Neuronal stem cell (in vitro differentiated cells): ENCODE measurements at regions not wholly inside any gene's neighbourhood (a gene's known extent, or its start where the extent isn't known, plus 50 kb on each side); places are given as distances from the start of the nearest gene placed in this dataset.

Experiments
- DNase-seq: peaks from one replicate; pipeline ENCODE4 v3.0.0-alpha.2; 2013; ENCODE audit warnings: low spot score
- H2AFZ ChIP-seq: one replicate; pipeline ENCODE4 v1.6.1; 2013; ENCODE audit warnings: mild to moderate bottlenecking, low read length, inconsistent platforms
- H2AK5ac ChIP-seq: 2 replicates; pipeline ENCODE4 v1.6.1; 2013; ENCODE audit warnings: low read depth, mild to moderate bottlenecking, inconsistent platforms, low read length, moderate library complexity, mixed read lengths
- H2BK120ac ChIP-seq: 2 replicates; pipeline ENCODE4 v1.6.1; 2013; ENCODE audit warnings: low read depth, mild to moderate bottlenecking, inconsistent platforms, low read length, moderate library complexity, mixed read lengths
- H2BK12ac ChIP-seq: one replicate; pipeline ENCODE4 v1.6.1; 2013; ENCODE audit warnings: low read length, inconsistent platforms
- H2BK15ac ChIP-seq: 2 replicates; pipeline ENCODE4 v1.6.1; 2013; ENCODE audit warnings: mild to moderate bottlenecking, low read length, inconsistent platforms, mixed read lengths
- H2BK5ac ChIP-seq: one replicate; pipeline ENCODE4 v1.6.1; 2013; ENCODE audit warnings: inconsistent platforms, mild to moderate bottlenecking, low read length, moderate library complexity
- H3K14ac ChIP-seq: one replicate; pipeline ENCODE4 v1.6.1; 2013; ENCODE audit warnings: low read length, inconsistent platforms
- H3K18ac ChIP-seq: 2 replicates; pipeline ENCODE4 v1.6.1; 2013; ENCODE audit warnings: low read length, inconsistent platforms
- H3K23ac ChIP-seq: 2 replicates; pipeline ENCODE4 v1.6.1; 2013; ENCODE audit warnings: low read depth, mild to moderate bottlenecking, mixed read lengths, low read length, inconsistent platforms; ENCODE audit not compliant: poor library complexity
- H3K27ac ChIP-seq: replicated peaks from 3 replicates; pipeline ENCODE4 v1.5.1; 2013; ENCODE audit warnings: low read length, inconsistent platforms
- H3K27me3 ChIP-seq, 3 experiments: 2 replicates each; pipeline ENCODE4 v1.6.1; 2013; ENCODE audit warnings: low read length in 3 of 3, mild to moderate bottlenecking in 2 of 3, inconsistent platforms in 1 of 3, low read depth in 1 of 3, mixed read lengths in 1 of 3, moderate library complexity in 1 of 3; ENCODE audit not compliant: control insufficient read depth in 3 of 3, insufficient read depth in 3 of 3
- H3K36me3 ChIP-seq, 2 donors: replicated peaks in 1 of 2; 2 replicates each; pipeline ENCODE4 v1.6.1; 2013; ENCODE audit warnings: low read length in 2 of 2; ENCODE audit not compliant: control insufficient read depth in 2 of 2, insufficient read depth in 2 of 2
- H3K4ac ChIP-seq: 2 replicates; pipeline ENCODE4 v1.6.1; 2013; ENCODE audit warnings: inconsistent platforms, mild to moderate bottlenecking, low read length, moderate library complexity
- H3K4me1 ChIP-seq, 2 donors: 1 replicate in 1 of 2; 2 replicates in 1 of 2; pipeline ENCODE4 v1.6.1; 2013; ENCODE audit warnings: low read length in 2 of 2, low read depth in 1 of 2; ENCODE audit not compliant: control insufficient read depth in 2 of 2, insufficient read depth in 1 of 2
- H3K4me2 ChIP-seq: one replicate; pipeline ENCODE4 v1.6.1; 2013; ENCODE audit warnings: mild to moderate bottlenecking, low read length, inconsistent platforms; ENCODE audit not compliant: insufficient read depth, poor library complexity, severe bottlenecking
- H3K4me3 ChIP-seq, 2 donors: 2 replicates each; pipeline ENCODE4 v1.5.1; 2013; ENCODE audit warnings: low read length in 2 of 2, mild to moderate bottlenecking in 2 of 2, inconsistent platforms in 1 of 2, moderate library complexity in 1 of 2
- H3K79me1 ChIP-seq: one replicate; pipeline ENCODE4 v1.6.1; 2013; ENCODE audit warnings: low read depth, mild to moderate bottlenecking, inconsistent platforms, low read length, moderate library complexity
- H3K9ac ChIP-seq: one replicate; pipeline ENCODE4 v1.6.1; 2013; ENCODE audit warnings: mild to moderate bottlenecking, low read depth, low read length, inconsistent platforms; ENCODE audit not compliant: poor library complexity
- H3K9me3 ChIP-seq, 2 donors: replicated peaks in 1 of 2; 2 replicates each; pipeline versions ENCODE3 to v1.6.1; 2013; ENCODE audit warnings: low read length in 2 of 2, mild to moderate bottlenecking in 2 of 2, inconsistent platforms in 1 of 2, low read depth in 1 of 2, mixed read lengths in 1 of 2, moderate library complexity in 1 of 2; ENCODE audit not compliant: control insufficient read depth in 2 of 2, insufficient read depth in 1 of 2
- H4K8ac ChIP-seq: one replicate; pipeline ENCODE4 v1.6.1; 2013; ENCODE audit warnings: low read depth, mild to moderate bottlenecking, inconsistent platforms, low read length, moderate library complexity
- H4K91ac ChIP-seq: one replicate; pipeline ENCODE4 v1.6.1; 2013; ENCODE audit warnings: low read length, low read depth, mild to moderate bottlenecking, inconsistent platforms; ENCODE audit not compliant: poor library complexity
- WGBS, 2 donors: extraction: QIAGEN DNeasy Blood & Tissue Kit; methylation state at CpG; one replicate each; pipeline ENCODE4 v1.1.7; 2013; ENCODE audit warnings: missing lambda C conversion rate in 2 of 2, mixed read lengths in 1 of 2; ENCODE audit not compliant: insufficient read length in 2 of 2, insufficient replicate concordance in 1 of 2; ENCODE audit errors: extremely low coverage in 2 of 2; 5-methylcytosine and 5-hydroxymethylcytosine counted together

DNA sequence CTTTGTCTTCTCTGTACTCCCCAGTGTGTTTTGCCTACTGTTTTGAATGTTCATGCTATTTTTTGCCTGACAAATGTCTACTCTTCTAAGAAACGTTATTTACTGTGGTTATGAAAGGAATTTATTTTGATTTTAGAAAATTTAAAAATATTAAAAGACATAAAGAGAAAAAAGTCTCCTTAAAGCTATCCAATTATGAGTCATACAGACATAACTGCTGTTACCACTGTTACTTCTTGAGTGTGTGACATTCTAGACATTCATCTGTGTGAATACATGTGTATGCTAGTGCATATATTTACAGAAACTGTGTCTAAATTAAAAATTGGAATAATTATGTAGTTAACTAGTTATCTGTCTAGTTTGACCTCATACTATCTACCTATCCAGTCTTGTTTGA, 187.6 kb upstream of the SGCG start:
- peaks cover 0 to 6% of the 10 kb centered on the region in 2 donors for H3K4me1 ChIP-seq
- H2BK120ac ChIP-seq = no peak overlapping the region
- WGBS, 2 donors = no CpG with 5 or more reads among the region's 1 CpG
- H2BK5ac ChIP-seq = no peak overlapping the region
- no peak overlapping the region for H4K8ac ChIP-seq
- no peak overlapping the region for H3K4me2 ChIP-seq
- H3K4ac ChIP-seq = no peak overlapping the region
- H2AFZ ChIP-seq = peak overlapping the region; percentile 68
- H3K18ac ChIP-seq = no peak overlapping the region
- no peak overlapping the region for H4K91ac ChIP-seq
- H3K4me3 ChIP-seq = no peak overlapping the region
- H3K23ac ChIP-seq = no peak overlapping the region
- H2BK12ac ChIP-seq = no peak overlapping the region
- no peaks in the 10 kb centered on the region for H3K79me1 ChIP-seq
- DNase-seq = no peak
- H3K27ac ChIP-seq = no peak overlapping the region
- H3K14ac ChIP-seq = no peak overlapping the region
- H3K27me3 ChIP-seq = no peaks in the 10 kb centered on the region
- H2AK5ac ChIP-seq = no peak overlapping the region
- H3K36me3 ChIP-seq = no peaks in the 10 kb centered on the region
- H3K9ac ChIP-seq = no peak overlapping the region
- no peaks in the 10 kb centered on the region for H3K9me3 ChIP-seq
- no peak overlapping the region for H2BK15ac ChIP-seq

DNA sequence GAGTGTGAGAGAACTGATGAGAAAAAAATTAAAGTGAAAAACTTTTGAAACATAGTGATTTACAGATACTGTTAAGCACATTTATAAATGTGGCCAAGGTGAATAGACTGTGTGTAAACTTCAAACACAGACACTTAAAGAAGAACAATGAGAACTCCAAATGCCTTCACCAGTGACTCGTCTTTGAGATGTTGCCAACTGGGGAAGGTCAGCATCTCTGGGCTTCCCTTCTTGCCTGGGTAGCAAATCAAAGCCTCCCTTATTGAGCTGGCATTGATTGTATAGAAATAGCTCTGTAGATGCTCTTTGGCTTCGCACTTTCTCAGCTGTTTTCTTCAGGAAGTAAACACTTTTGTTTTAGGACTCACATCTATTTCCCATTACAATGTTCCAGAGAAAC, 177.3 kb upstream of the SGCG start:
- no peak overlapping the region for H2BK5ac ChIP-seq
- H3K79me1 ChIP-seq = no peaks in the 10 kb centered on the region
- no peak overlapping the region for H3K23ac ChIP-seq
- H2BK15ac ChIP-seq = no peak overlapping the region
- no peak for DNase-seq
- H3K4ac ChIP-seq = no peak overlapping the region
- H3K4me1 ChIP-seq = no peaks in the 10 kb centered on the region
- H3K36me3 ChIP-seq = no peaks in the 10 kb centered on the region
- H3K18ac ChIP-seq = no peak overlapping the region
- H3K9me3 ChIP-seq = no peaks in the 10 kb centered on the region
- H2BK120ac ChIP-seq = no peak overlapping the region
- no peak overlapping the region for H2AK5ac ChIP-seq
- H4K91ac ChIP-seq = no peak overlapping the region
- H3K9ac ChIP-seq = no peak overlapping the region
- H3K4me3 ChIP-seq = no peak overlapping the region
- WGBS, 2 donors = no CpG with 5 or more reads among the region's 2 CpGs
- no peak overlapping the region for H3K14ac ChIP-seq
- no peak overlapping the region for H3K27ac ChIP-seq
- H3K27me3 ChIP-seq = no peaks in the 10 kb centered on the region
- no peak overlapping the region for H2AFZ ChIP-seq
- H3K4me2 ChIP-seq = no peak overlapping the region
- no peak overlapping the region for H4K8ac ChIP-seq
- H2BK12ac ChIP-seq = no peak overlapping the region

DNA sequence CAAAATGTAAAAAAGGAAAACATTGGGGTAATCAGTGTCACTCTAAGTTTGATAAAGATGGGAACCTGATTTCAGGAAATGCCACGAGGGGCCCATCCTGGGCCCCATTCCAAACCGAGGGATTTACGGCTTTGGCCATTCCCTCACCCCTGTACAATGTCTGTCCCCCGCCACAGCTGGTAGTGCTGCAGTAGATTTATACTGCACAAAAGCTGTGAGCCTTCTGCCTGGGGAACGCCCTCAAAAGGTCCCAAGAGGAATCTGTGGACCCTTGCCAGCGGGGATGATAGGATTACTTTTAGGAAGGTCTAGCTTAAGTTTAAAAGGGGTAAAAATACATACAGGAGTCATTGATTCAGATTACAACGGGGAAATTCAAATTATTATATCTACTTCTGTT, 173.4 kb upstream of the SGCG start:
- Histone ChIP-seq H2BK120ac (no peak overlapping the region), H3K4me3 (no peak overlapping the region), H2BK12ac (no peak overlapping the region), H3K4ac (no peak overlapping the region), H3K9me3 (no peaks in the 10 kb centered on the region), H2AFZ (no peak overlapping the region), H4K8ac (no peak overlapping the region), H2BK15ac (no peak overlapping the region), H3K14ac (no peak overlapping the region), H2BK5ac (no peak overlapping the region), H3K23ac (no peak overlapping the region), H3K4me2 (no peak overlapping the region), H4K91ac (no peak overlapping the region), H3K18ac (no peak overlapping the region), H3K4me1 (no peaks in the 10 kb centered on the region), H3K27me3 (no peaks in the 10 kb centered on the region), H3K79me1 (no peaks in the 10 kb centered on the region), H3K27ac (no peak overlapping the region), H3K36me3 (no peaks in the 10 kb centered on the region), H3K9ac (no peak overlapping the region), H2AK5ac (no peak overlapping the region)
- no peak for DNase-seq
- WGBS, 2 donors = no CpG with 5 or more reads among the region's 7 CpGs

DNA sequence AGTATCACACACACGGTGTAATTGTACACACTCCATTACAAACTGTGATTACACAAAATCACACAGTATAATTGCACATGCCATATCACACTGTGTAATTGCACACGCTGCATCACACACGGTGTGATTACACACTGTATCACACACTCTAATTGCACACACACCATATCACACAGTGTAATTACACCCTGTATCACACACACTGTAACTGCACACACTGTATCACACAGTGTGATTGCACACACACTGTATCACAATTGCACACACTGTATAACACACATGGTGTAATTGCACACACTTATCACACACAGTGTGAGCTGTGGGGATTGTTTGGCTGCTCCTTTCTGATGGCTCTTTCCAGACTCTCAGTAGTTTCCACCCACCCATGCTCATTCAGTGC, 162.6 kb upstream of the SGCG start:
- no CpG with 5 or more reads among the region's 3 CpGs for WGBS, 2 donors
- no peaks in the 10 kb centered on the region for H3K79me1 ChIP-seq

More for the DNA sequence above, 162.6 kb upstream of the SGCG start:
- no peak for DNase-seq
- no peak overlapping the region for H2BK15ac ChIP-seq
- no peak overlapping the region for H2BK12ac ChIP-seq
- H2AK5ac ChIP-seq = no peak overlapping the region
- no peak overlapping the region for H3K4me2 ChIP-seq
- H3K9me3 ChIP-seq = no peaks in the 10 kb centered on the region
- no peaks in the 10 kb centered on the region for H3K36me3 ChIP-seq
- H3K14ac ChIP-seq = no peak overlapping the region
- no peak overlapping the region for H4K91ac ChIP-seq
- no peak overlapping the region for H3K9ac ChIP-seq
- no peak overlapping the region for H3K4ac ChIP-seq
- no peaks in the 10 kb centered on the region for H3K4me1 ChIP-seq
- no peaks in the 10 kb centered on the region for H3K27me3 ChIP-seq
- H2BK5ac ChIP-seq = no peak overlapping the region
- H2BK120ac ChIP-seq = no peak overlapping the region
- H3K4me3 ChIP-seq = peak overlapping the region in 1 of 2 donors; percentile 0
- no peak overlapping the region for H4K8ac ChIP-seq
- no peak overlapping the region for H3K27ac ChIP-seq
- H2AFZ ChIP-seq = no peak overlapping the region
- no peak overlapping the region for H3K23ac ChIP-seq
- H3K18ac ChIP-seq = no peak overlapping the region
